MM.1S (cell line): ENCODE measurements at regions not wholly inside any gene's neighbourhood (a gene's known extent, or its start where the extent isn't known, plus 50 kb on each side); places are given as distances from the start of the nearest gene placed in this dataset.

Experiments
- DNase-seq: peaks from one replicate; pipeline ENCODE4 v3.0.0-alpha.2; 2015
- H2AFZ ChIP-seq: fragments of 300-600 bp; sonication (generic); 2 replicates; pipeline ENCODE4 v1.6.0; 2016; ENCODE audit warnings: antibody characterized with exemption, low read length
- H3F3A ChIP-seq: fragments of 300-600 bp; sonication (generic); 2 replicates; pipeline ENCODE4 v1.6.1; 2016; ENCODE audit warnings: mild to moderate bottlenecking, antibody characterized with exemption, low read length, moderate library complexity, mixed read lengths; ENCODE audit not compliant: insufficient read depth
- H3K27ac ChIP-seq: fragments of 300-600 bp; sonication (generic); 2 replicates; pipeline ENCODE4 v1.5.1; 2016; ENCODE audit warnings: mild to moderate bottlenecking, low read length
- H3K27me3 ChIP-seq: fragments of 300-600 bp; sonication (generic); replicated peaks from 2 replicates; pipeline ENCODE4 v1.6.0; 2016; ENCODE audit warnings: low read length; ENCODE audit not compliant: insufficient read depth
- H3K36me3 ChIP-seq: fragments of 300-600 bp; sonication (generic); replicated peaks from 2 replicates; pipeline ENCODE4 v1.6.1; 2016; ENCODE audit warnings: mild to moderate bottlenecking, low read length, mixed read lengths; ENCODE audit not compliant: insufficient read depth
- H3K4me1 ChIP-seq: fragments of 300-600 bp; sonication (generic); 2 replicates; pipeline ENCODE4 v1.6.1; 2016; ENCODE audit warnings: low read length, mixed read lengths
- H3K4me2 ChIP-seq: fragments of 300-600 bp; sonication (generic); 2 replicates; pipeline ENCODE4 v1.6.0; 2016; ENCODE audit warnings: low read depth, low read length
- H3K4me3 ChIP-seq: fragments of 300-600 bp; sonication (generic); 2 replicates; pipeline ENCODE4 v1.5.1; 2016; ENCODE audit warnings: low read length, mixed read lengths
- H3K79me2 ChIP-seq: fragments of 300-600 bp; sonication (generic); 2 replicates; pipeline ENCODE4 v1.6.1; 2016; ENCODE audit warnings: mixed run types, low read length, mixed read lengths
- H3K9ac ChIP-seq: fragments of 300-600 bp; sonication (generic); 2 replicates; pipeline ENCODE4 v1.6.1; 2016; ENCODE audit warnings: low read length, mixed read lengths
- H3K9me2 ChIP-seq: fragments of 300-600 bp; sonication (generic); replicated peaks from 2 replicates; pipeline ENCODE4 v1.6.1; 2016; ENCODE audit warnings: mild to moderate bottlenecking, low read length, mixed read lengths; ENCODE audit not compliant: insufficient read depth
- H3K9me3 ChIP-seq: fragments of 300-600 bp; sonication (generic); replicated peaks from 2 replicates; pipeline ENCODE4 v1.6.1; 2016; ENCODE audit warnings: mild to moderate bottlenecking, low read length, mixed read lengths; ENCODE audit not compliant: insufficient read depth
- H4K20me1 ChIP-seq: fragments of 300-600 bp; sonication (generic); 2 replicates; pipeline ENCODE4 v1.6.1; 2016; ENCODE audit warnings: mild to moderate bottlenecking, low read length, moderate library complexity, mixed read lengths; ENCODE audit not compliant: insufficient read depth
- EZH2 ChIP-seq: fragments of 300-600 bp; sonication (generic); optimal IDR thresholded peaks from 2 replicates; pipeline ENCODE3; 2017; ENCODE audit warnings: low read depth, mild to moderate bottlenecking, antibody characterized with exemption, low read length, mixed read lengths
- EZH2phosphoT487 ChIP-seq: fragments of 300-600 bp; sonication (generic); IDR thresholded peaks from 2 replicates; pipeline ENCODE4 v1.6.1; 2018; ENCODE audit warnings: antibody characterized with exemption, low read length
- TF ChIP-seq, protein P1 (sequence below): fragments of 300-600 bp; sonication (generic); IDR thresholded peaks from 2 replicates; pipeline ENCODE4 v1.5.1; 2016; ENCODE audit warnings: antibody characterized with exemption, low read length, mixed read lengths

GRCh38 chr1:17893891-17894631 lies 138.9 kb downstream of the ACTL8 start:
- Histone ChIP-seq H3K9me2 (no peaks in the 10 kb centered on the region), H3K79me2 (no peaks in the 10 kb centered on the region), H3K27me3 (peaks cover 90% of the 10 kb centered on the region), H3K4me1 (no peaks in the 10 kb centered on the region), H3K36me3 (no peaks in the 10 kb centered on the region), H4K20me1 (no peaks in the 10 kb centered on the region), H3K27ac (no peak overlapping the region), H3F3A (no peaks in the 10 kb centered on the region), H3K4me3 (no peak overlapping the region), H3K4me2 (no peak overlapping the region), H3K9ac (no peak overlapping the region), H3K9me3 (no peaks in the 10 kb centered on the region), H2AFZ (no peak overlapping the region)
- DNase-seq, result no peak
- TF ChIP-seq, protein P1, sequence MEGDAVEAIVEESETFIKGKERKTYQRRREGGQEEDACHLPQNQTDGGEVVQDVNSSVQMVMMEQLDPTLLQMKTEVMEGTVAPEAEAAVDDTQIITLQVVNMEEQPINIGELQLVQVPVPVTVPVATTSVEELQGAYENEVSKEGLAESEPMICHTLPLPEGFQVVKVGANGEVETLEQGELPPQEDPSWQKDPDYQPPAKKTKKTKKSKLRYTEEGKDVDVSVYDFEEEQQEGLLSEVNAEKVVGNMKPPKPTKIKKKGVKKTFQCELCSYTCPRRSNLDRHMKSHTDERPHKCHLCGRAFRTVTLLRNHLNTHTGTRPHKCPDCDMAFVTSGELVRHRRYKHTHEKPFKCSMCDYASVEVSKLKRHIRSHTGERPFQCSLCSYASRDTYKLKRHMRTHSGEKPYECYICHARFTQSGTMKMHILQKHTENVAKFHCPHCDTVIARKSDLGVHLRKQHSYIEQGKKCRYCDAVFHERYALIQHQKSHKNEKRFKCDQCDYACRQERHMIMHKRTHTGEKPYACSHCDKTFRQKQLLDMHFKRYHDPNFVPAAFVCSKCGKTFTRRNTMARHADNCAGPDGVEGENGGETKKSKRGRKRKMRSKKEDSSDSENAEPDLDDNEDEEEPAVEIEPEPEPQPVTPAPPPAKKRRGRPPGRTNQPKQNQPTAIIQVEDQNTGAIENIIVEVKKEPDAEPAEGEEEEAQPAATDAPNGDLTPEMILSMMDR, result no peak
- no peak for TF ChIP-seq EZH2
- TF ChIP-seq EZH2phosphoT487, result no peak

DNA sequence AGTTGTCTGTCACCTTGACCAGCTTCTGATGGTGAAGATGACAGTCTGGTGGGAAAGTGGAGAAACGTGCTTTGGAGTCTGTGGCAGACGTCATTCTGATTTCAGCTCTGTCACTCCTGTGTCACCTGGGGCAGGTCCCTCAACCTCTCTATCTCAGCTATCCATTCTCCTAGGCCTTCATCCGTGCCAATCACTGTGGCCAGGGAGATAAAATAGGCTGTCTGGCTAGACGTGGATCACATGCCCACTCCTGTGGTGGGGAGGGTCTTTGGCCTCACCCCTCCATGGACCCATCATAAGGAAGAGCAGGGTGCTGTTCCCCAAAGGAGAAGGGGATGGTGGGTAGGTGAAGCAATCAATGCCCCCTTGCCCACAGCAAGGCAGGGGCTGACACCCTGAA lies 140.3 kb downstream of the ACTL8 start:
- H3F3A ChIP-seq, result no peaks in the 10 kb centered on the region
- no peak for DNase-seq
- no peak overlapping the region for H2AFZ ChIP-seq
- H3K9ac ChIP-seq, result no peak overlapping the region
- no peaks in the 10 kb centered on the region for H3K9me3 ChIP-seq
- no peak overlapping the region for H3K4me2 ChIP-seq
- H3K4me3 ChIP-seq, result no peak overlapping the region
- no peak overlapping the region for H3K27ac ChIP-seq
- peaks cover 90% of the 10 kb centered on the region for H3K27me3 ChIP-seq
- no peaks in the 10 kb centered on the region for H3K79me2 ChIP-seq
- no peaks in the 10 kb centered on the region for H3K9me2 ChIP-seq
- H3K36me3 ChIP-seq, result no peaks in the 10 kb centered on the region
- TF ChIP-seq EZH2, result no peak
- no peak for TF ChIP-seq EZH2phosphoT487
- TF ChIP-seq, protein P1, result no peak
- H4K20me1 ChIP-seq, result no peaks in the 10 kb centered on the region
- no peaks in the 10 kb centered on the region for H3K4me1 ChIP-seq

DNA sequence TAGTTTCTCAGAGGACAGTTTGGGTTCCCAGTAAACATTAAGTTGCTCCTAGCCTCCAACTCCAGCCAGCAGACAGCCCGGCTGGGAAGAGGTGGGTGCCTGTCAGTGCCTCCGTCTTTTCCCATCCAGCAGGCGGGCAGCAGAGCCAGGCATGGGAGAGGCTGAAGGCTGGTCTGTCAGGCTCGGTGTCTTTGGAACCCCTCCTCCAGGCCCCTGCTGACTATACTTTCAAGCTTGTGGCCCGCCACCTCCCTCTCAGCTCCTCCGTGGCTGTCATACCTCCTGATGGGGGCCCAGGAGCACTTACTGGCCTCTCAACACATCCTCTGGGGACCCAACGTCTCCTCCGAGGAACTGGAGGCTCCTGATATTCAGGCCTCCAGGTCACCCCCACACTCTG lies 140.9 kb downstream of the ACTL8 start:
- Histone ChIP-seq H3K4me1 (no peaks in the 10 kb centered on the region), H3K27ac (no peak overlapping the region), H2AFZ (no peak overlapping the region), H3K9me3 (no peaks in the 10 kb centered on the region), H4K20me1 (no peaks in the 10 kb centered on the region), H3K4me3 (no peak overlapping the region), H3K9me2 (no peaks in the 10 kb centered on the region), H3F3A (no peaks in the 10 kb centered on the region), H3K36me3 (no peaks in the 10 kb centered on the region), H3K27me3 (peaks cover 90% of the 10 kb centered on the region), H3K79me2 (no peaks in the 10 kb centered on the region), H3K4me2 (no peak overlapping the region), H3K9ac (no peak overlapping the region)
- no peak for DNase-seq
- TF ChIP-seq, protein P1, result no peak
- no peak for TF ChIP-seq EZH2
- TF ChIP-seq EZH2phosphoT487, result no peak
